SK-N-SH treated with all-trans-retinoic acid at 6 μM for 48 hours (cell line): ENCODE measurements at regions not wholly inside any gene's neighbourhood (a gene's known extent, or its start where the extent isn't known, plus 50 kb on each side); places are given as distances from the start of the nearest gene placed in this dataset.

Experiments used
- ATAC-seq: fragments of 200-7000 bp; cut with Tn5 transposase; 3 replicates; pipeline ENCODE4 v1.9.1; 2020; ENCODE audit warnings: mild to moderate bottlenecking, moderate library complexity
- ARNTL ChIP-seq: fragments of 450-650 bp; formaldehyde crosslinking; IDR thresholded peaks from 2 replicates; pipeline ENCODE4 v1.5.0; 2020; ENCODE audit warnings: low read depth, mild to moderate bottlenecking, moderate library complexity, borderline replicate concordance
- BACH2 ChIP-seq: fragments of 250-450 bp; sonication (Bioruptor Pico); IDR thresholded peaks from 2 replicates; pipeline ENCODE4 v1.9.0; 2021; ENCODE audit warnings: mild to moderate bottlenecking, borderline replicate concordance
- CREB5 ChIP-seq: fragments of 250-450 bp; sonication (Bioruptor Pico); IDR thresholded peaks from 2 replicates; pipeline ENCODE4 v1.5.1; 2020; ENCODE audit warnings: low read depth, mild to moderate bottlenecking, moderate library complexity
- CSDC2 ChIP-seq: fragments of 250-450 bp; sonication (Bioruptor Pico); IDR thresholded peaks from 2 replicates; pipeline ENCODE4 v1.5.0; 2020; ENCODE audit warnings: mild to moderate bottlenecking, moderate library complexity
- ESRRG ChIP-seq: fragments of 250-450 bp; sonication (Bioruptor Pico); IDR thresholded peaks from 2 replicates; pipeline ENCODE4 v1.6.1; 2021; ENCODE audit warnings: mild to moderate bottlenecking
- GLIS3 ChIP-seq: fragments of 250-450 bp; sonication (Bioruptor Pico); IDR thresholded peaks from 2 replicates; pipeline ENCODE4 v1.5.0; 2020; ENCODE audit warnings: mild to moderate bottlenecking, moderate library complexity
- ISL1 ChIP-seq: fragments of 250-450 bp; sonication (Bioruptor Pico); IDR thresholded peaks from 2 replicates; pipeline ENCODE4 v2.1.2; 2022; ENCODE audit warnings: mild to moderate bottlenecking, moderate library complexity
- OSR1 ChIP-seq: fragments of 250-450 bp; sonication (Bioruptor Pico); IDR thresholded peaks from 2 replicates; pipeline ENCODE4 v1.8.0; 2022; ENCODE audit warnings: moderate library complexity, mild to moderate bottlenecking, inconsistent platforms
- PATZ1 ChIP-seq: fragments of 250-450 bp; sonication (Bioruptor Pico); IDR thresholded peaks from 2 replicates; pipeline ENCODE4 v1.8.0; 2020; ENCODE audit warnings: mild to moderate bottlenecking, moderate library complexity, borderline replicate concordance
- POU6F1 ChIP-seq: fragments of 250-450 bp; sonication (Bioruptor Pico); IDR thresholded peaks from 2 replicates; pipeline ENCODE4 v1.8.0; 2021; ENCODE audit warnings: low read depth, mild to moderate bottlenecking, moderate library complexity, borderline replicate concordance
- PPARA ChIP-seq: fragments of 250-450 bp; sonication (Bioruptor Pico); IDR thresholded peaks from 2 replicates; pipeline ENCODE4 v1.5.0; 2020; ENCODE audit warnings: mild to moderate bottlenecking, borderline replicate concordance
- RARB ChIP-seq: fragments of 250-450 bp; sonication (Bioruptor Pico); IDR thresholded peaks from 2 replicates; pipeline ENCODE4 v1.8.0; 2021; ENCODE audit warnings: mild to moderate bottlenecking, moderate library complexity
- SNAI2 ChIP-seq: fragments of 250-450 bp; sonication (Bioruptor Pico); IDR thresholded peaks from 2 replicates; pipeline ENCODE4 v1.5.0; 2020; ENCODE audit warnings: mild to moderate bottlenecking, moderate library complexity
- TCF4 ChIP-seq: fragments of 250-450 bp; sonication (Bioruptor Pico); IDR thresholded peaks from 2 replicates; pipeline ENCODE4 v1.8.0; 2021; ENCODE audit warnings: mild to moderate bottlenecking, moderate library complexity, borderline replicate concordance
- TOX ChIP-seq: fragments of 250-450 bp; sonication (Bioruptor Pico); IDR thresholded peaks from 2 replicates; pipeline ENCODE4 v1.8.0; 2021; ENCODE audit warnings: mild to moderate bottlenecking, moderate library complexity, borderline replicate concordance
- TSHZ2 ChIP-seq: fragments of 250-450 bp; sonication (Bioruptor Pico); IDR thresholded peaks from 2 replicates; pipeline ENCODE4 v1.5.0; 2020; ENCODE audit warnings: mild to moderate bottlenecking, moderate library complexity
- ZC3H10 ChIP-seq: fragments of 250-450 bp; sonication (Bioruptor Pico); IDR thresholded peaks from 2 replicates; pipeline ENCODE4 v1.5.1; 2021; ENCODE audit warnings: mild to moderate bottlenecking, moderate library complexity
- ZFP30 ChIP-seq: fragments of 450-650 bp; formaldehyde crosslinking; IDR thresholded peaks from 2 replicates; pipeline ENCODE4 v1.5.0; 2022; ENCODE audit warnings: mild to moderate bottlenecking, moderate library complexity
- ZNF565 ChIP-seq: fragments of 450-650 bp; formaldehyde crosslinking; conservative IDR thresholded peaks from 2 replicates; pipeline ENCODE4 v1.5.0; 2020; ENCODE audit warnings: low read depth, mild to moderate bottlenecking, moderate library complexity
- ZNF70 ChIP-seq: fragments of 450-650 bp; formaldehyde crosslinking; IDR thresholded peaks from 2 replicates; pipeline ENCODE4 v1.5.0; 2020; ENCODE audit warnings: mild to moderate bottlenecking, moderate library complexity
- ZNF8 ChIP-seq: fragments of 450-650 bp; formaldehyde crosslinking; IDR thresholded peaks from 2 replicates; pipeline ENCODE4 v1.5.0; 2020; ENCODE audit warnings: mild to moderate bottlenecking, moderate library complexity

- no peak for ATAC-seq
- no peak for TF ChIP-seq CREB5 (CRISPR knock-in tag)
- no peak for TF ChIP-seq RARB
- no peak for TF ChIP-seq ZNF8
- TF ChIP-seq ISL1 (CRISPR knock-in tag), result no peak
- no peak for TF ChIP-seq BACH2 (CRISPR knock-in tag)
Measured at GRCh38 chr1:182121787-182122186, 60.3 kb upstream of the ZNF648 start.

- ATAC-seq, result no peak
- TF ChIP-seq BACH2 (CRISPR knock-in tag) (no peak), ISL1 (CRISPR knock-in tag) (peak; percentile 43), TCF4 (CRISPR knock-in tag) (no peak)
- TF ChIP-seq, all 23 proteins: peak for 1
Measured at GRCh38 chr1:182120411-182121258, 59.1 kb upstream of the ZNF648 start.

GRCh38 chr1:182119631-182120030 is 58.1 kb upstream of the ZNF648 start:
- ATAC-seq, result no peak
- TF ChIP-seq ZNF70, result no peak
- no peak for TF ChIP-seq CSDC2 (CRISPR knock-in tag)
- TF ChIP-seq ZNF8, result no peak
- no peak for TF ChIP-seq ZNF565 (CRISPR knock-in tag)
- TF ChIP-seq OSR1 (CRISPR knock-in tag), result no peak
- TF ChIP-seq TSHZ2 (CRISPR knock-in tag), result no peak
- no peak for TF ChIP-seq BACH2 (CRISPR knock-in tag)

- ATAC-seq, result no peak
- TF ChIP-seq ZFP30 (CRISPR knock-in tag), result no peak
- no peak for TF ChIP-seq ZC3H10 (CRISPR knock-in tag)
- TF ChIP-seq GLIS3 (CRISPR knock-in tag), result no peak
- TF ChIP-seq, all 23 proteins: peak for 0
Measured at GRCh38 chr1:182118851-182119250, 57.3 kb upstream of the ZNF648 start.

- TF ChIP-seq PATZ1 (CRISPR knock-in tag) (no peak), ARNTL (no peak), CREB5 (CRISPR knock-in tag) (no peak), RARB (no peak), TOX (CRISPR knock-in tag) (no peak), CSDC2 (CRISPR knock-in tag) (no peak), TSHZ2 (CRISPR knock-in tag) (no peak), TCF4 (CRISPR knock-in tag) (no peak), BACH2 (CRISPR knock-in tag) (no peak), GLIS3 (CRISPR knock-in tag) (no peak), POU6F1 (CRISPR knock-in tag) (no peak), OSR1 (CRISPR knock-in tag) (no peak), ZFP30 (CRISPR knock-in tag) (no peak), ZC3H10 (CRISPR knock-in tag) (no peak), PPARA (CRISPR knock-in tag) (no peak), ESRRG (CRISPR knock-in tag) (no peak), SNAI2 (CRISPR knock-in tag) (no peak), ZNF70 (no peak)
- ATAC-seq, result no peak
Measured at GRCh38 chr1:182114627-182115023, 53.1 kb upstream of the ZNF648 start.
